Stimulated activated CD4-positive, alpha-beta T cell treated with anti-CD3 and anti-CD28 coated beads, Interleukin-4, amount 100 ng/mL, for 1 hour (primary cell): ENCODE measurements at regions not wholly inside any gene's neighbourhood (a gene's known extent, or its start where the extent isn't known, plus 50 kb on each side); places are given as distances from the start of the nearest gene placed in this dataset.

ENCODE experiments used
- DNase-seq: peaks from one replicate; pipeline ENCODE4 v3.0.0-alpha.2; 2020

DNA sequence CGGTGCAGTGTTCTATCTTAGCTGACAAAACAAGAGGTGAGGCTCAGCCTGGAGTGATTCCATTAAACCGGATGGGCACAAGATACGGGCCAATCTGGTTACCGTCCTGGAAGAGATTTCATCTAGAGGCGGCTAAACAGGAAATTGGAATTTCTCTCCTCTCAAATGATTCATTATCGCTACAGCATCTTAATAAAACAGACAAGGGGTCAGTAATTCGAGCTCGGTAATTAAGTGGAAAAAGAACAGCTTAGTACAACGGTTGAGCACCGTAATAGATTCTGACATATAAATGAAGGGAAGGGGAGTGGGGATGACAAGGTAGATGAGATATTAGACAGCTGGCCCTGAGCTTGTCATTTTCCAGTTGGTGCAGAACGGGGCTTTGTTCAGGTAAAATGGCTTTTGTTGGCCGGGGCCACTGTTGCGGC, 137.2 kb downstream of the EDN3 start:
- no peak for DNase-seq

DNA sequence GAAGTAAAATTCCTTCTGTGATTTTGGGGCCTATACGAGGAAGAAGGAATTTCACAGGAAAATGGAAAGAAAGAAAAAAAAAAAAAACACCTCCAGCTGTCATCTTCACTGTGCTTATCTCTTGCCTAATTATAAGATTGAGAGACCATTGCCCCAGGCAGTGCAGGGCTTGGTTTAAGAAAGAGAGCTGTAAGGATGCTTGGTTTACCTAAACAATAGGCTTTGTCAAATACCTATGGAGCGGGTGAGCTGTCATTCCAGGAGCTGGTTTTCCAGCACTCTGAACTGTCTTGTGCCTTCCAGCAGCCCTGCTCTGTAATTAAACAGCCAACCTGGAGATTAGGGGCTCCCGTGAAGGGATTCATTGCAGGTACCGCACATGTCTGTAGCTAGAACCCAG, 137.8 kb downstream of the EDN3 start:
- DNase-seq = no peak

DNA sequence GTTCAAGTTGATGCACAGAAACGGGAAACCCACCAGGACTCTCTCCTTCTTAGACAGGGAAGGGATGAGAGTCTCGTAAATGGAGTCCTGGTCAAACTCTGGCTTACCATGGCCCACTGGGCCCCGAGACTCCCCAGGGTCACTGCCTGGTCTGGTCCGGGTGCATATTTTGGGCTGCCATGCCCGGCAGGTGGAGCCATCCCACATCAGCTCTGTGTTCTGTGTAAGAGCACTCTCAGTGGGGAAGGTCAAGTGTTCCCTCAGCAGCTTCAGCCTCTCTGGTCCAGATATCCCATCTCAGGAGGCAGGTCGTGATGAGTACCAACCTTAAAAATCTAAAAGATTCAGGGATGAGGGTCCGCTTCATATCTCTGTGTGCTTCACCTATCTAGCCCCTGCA, 138.8 kb downstream of the EDN3 start:
- no peak for DNase-seq

DNA sequence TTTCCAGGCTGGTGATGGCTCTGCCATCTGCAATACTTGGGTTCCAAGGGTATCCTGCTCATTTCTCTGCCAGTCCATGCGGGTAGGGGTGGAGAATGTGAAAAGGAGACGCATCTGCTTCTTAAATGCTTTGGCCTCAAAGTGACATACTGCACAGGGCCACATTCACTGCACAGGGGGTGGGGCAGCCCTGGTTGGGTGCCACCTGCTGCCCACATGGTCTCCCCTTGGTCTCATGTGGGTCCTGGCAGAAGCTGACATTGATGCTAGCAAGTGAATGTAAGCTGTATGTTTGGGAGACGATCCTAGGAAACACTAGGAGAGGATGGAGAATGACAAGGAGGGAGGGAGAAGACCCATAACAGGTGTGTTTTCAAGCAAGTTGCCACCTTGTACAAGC, 140.9 kb downstream of the EDN3 start:
- no peak for DNase-seq

DNA sequence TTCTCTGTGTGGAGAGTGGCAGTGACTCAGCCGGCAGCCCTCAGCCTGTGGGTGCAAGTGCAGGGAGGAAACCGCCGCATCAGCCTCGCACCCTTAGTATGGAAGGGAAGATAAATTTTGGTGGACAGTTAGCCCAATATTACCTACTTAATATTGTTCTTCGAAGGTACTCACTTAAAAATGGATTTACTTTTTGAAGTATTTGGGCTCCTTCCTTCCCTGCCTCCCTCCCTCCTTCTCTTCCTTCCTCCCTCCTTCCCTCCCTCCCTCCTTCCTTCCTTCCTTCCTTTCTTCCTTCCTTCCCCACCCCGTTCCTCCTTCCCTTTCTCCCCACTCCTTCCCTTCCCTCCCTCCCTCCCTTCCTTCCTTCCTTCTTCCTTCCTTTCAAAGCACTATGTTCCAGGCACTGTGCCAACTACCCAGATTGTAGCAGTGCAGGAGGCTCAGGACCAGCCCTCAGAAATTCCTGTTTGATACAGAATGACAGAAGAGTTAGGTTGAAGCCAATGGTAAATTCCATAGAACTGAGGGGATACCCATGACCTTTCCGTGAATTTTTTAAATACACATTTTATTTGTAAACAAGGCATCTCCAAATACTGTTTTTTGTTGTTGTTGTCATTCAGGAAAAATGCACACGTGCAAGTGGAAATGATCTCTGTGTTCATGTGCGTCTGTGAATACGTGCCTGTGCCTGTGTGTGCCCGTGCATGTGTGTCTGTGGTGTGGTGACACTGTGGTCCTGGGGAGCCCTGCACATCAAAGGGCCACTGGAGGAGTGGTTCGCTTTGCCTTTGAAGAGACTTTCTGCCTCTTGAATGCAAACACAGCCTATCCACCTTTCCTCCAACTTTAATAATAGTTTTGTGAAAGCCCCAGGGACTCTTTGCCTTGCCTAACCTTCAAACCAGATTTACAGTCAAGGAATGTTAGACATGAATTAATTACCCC, 141.7 kb downstream of the EDN3 start:
- DNase-seq = no peak

DNA sequence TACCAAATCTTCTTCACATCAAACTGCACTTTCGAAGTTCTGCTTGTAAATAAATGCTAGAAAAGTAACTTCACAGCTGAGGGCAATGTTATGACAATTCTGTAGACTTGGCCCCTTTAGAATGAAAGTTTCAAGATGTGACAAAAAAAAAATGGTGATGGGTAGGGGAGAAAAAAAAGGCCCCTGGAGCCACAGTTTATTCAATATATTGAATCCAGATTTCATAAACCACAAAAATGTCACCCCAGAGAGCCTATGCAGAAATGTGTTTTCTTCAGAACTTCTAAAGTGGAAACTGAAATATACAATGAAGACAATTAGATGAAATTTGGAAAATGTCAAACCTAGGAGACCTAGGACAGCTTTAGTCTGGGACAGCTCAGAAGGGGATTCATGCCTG, 143.1 kb downstream of the EDN3 start:
- no peak for DNase-seq

DNA sequence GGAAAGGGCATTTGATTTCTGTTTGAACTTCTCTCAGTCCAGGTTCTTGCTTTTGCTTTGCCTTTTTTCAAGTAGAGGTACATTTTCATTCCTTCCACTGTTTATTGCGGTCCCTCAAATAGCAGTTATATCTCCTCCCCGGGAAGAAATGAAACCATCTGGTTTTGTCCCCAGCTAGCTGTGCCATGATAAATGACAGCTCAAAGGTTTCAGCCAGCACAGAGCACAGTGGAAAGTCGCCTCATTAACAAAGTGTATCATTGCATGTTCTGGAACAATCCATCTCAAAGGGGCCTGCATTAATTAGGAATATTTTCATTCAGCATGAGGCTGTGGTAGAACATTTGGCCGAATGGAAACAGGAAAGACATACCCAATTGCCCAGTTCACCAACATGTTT, 146.0 kb downstream of the EDN3 start:
- DNase-seq = no peak

DNA sequence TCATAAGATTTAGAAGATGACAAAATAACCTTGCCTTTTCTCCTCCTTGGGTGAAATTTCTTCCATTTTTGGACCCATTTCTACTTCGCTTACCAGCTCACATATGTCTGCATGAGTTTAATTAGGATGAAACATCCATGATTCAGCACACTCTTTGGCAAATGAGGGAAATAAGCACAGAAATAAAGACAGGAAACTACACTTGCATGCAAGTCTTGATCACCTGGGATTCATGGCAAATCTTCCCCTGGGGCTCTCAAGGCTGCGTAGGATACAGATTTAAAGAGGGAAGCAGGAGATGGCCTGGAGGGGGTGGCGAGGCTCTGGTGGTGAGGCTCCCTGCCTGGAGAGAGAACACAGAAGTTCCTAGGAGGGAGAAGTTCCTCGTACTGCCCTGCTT, 147.8 kb downstream of the EDN3 start:
- DNase-seq = no peak

DNA sequence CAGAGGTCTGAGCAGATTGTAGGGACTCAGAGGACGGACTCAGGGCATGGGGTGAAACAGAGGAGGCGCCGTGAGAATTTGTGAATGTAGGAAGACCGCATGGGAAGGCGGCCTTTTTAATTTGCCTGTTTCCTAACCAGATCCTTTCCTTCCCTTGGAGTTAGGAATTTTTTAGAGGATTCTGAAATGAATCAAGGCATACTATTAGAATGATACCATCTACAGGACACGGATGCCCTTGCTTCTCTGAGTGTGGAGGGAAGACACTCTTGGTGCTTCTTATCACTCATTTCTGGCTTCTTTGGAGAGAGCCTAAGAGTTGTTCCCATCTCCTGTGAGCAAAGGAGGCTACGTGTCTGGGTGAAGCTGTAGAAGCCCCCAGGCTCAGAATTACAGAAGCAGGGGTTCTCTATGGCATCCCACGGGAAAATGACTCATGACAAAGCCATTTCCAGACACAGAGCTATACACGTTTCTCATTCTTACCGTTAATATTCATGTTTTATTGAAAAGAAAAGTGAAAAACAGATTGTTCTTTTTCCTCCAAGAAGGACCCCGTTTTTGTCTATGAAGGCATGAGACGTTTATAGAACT, 148.5 kb downstream of the EDN3 start:
- DNase-seq = no peak

DNA sequence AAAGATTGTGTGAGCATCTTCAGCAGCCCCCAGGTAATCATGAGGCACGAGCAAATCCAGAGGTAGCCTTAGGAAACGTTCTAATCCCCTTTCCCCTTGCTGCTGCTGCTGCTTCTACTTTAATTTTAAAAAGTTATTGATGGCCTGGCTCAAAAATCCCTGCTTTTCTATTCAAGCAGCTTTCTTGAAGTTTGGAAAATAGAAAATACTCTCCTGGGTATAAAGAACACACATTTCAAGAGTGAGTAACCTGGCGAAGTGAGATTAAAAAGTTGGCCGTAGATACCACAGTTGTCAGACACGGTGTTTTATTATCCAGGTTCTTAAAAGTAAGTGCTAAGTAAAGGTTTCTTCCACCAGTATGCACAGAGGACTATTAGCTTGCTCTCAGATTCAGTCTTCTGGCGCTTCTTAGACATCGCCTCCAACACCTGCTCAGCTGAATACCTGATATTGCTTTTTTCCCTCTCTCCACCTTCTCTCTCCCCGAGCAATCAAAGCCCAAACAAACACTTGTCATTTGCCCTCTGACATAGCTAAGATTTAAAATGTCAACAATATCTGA, 150.7 kb downstream of the EDN3 start:
- DNase-seq = no peak

DNA sequence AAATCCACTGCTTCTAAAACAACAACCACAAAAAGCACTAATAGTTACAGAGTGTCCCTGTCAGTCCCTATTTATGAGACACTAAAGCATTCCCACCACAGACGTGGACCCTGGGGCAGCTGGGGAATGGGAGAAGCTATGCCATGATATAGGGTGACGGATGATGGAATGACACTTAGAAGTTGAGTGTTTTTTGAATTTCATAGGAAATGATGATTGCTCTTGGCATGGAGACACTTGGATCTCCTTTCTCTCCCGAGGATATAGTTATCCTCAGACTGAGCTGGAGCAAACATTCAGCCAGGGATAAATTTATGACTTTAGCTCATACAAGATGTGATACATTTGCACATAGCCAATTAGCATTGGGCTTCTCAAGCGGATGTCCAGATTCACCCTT, 151.2 kb downstream of the EDN3 start:
- DNase-seq = no peak

DNA sequence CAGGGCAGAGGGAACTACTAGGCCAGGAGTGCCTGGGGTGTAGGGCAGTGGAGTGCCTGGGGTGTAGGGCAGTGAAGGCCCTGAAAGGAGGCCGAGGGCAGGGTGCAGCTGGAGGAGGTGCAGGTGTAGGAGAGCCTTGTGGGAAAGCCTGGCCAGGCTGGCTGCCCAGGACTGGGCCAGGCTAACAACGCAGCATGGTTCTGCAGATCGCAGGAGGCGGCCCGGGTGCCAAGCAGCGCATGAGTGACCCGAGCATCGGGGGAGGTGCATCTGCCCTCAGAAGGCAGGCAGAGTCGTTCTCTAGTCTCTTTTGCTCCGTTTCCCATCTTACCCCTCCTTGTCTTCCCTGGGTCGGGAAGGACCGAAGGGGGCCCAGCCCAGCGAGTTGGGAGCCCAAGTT, 151.5 kb upstream of the PHACTR3 start:
- DNase-seq = no peak

DNA sequence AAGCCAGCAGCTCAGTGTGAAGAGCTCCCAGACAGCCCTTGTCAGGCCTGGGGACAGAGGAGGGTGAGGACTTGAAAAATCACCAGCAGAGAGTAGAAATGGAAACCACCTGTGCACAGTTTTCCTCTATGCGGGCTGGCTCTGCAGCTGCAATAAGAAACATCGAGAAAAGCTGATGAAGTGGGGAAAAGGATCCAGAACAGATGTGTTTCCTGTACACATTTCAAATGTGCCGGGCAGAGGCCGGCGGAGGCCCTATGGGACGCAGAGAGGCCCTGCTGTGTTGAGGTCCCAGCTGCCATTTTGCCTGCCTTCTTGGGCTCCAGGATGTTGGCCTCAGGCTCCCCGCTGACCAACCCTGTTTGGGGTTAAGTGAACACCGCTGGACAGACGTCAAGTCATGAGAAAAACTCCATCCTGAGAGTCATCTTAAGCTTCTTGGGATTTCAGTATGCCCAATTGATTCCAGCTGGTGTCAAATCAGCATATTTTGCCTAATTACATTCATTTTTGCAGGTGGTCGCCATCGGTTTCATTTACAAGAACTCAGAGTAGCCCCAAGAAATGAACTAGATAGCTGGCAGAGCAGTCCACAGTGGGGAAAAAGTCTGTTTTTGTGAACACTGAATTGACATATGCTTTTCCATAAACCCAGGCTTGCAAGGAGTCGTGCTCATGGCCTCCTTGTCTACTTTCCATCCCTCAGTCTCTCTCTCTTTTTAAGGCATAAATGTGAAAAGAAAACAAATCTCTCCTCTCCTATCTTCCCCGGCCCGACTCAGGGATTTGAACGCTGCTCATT, 150.4 kb upstream of the PHACTR3 start:
- DNase-seq = no peak

DNA sequence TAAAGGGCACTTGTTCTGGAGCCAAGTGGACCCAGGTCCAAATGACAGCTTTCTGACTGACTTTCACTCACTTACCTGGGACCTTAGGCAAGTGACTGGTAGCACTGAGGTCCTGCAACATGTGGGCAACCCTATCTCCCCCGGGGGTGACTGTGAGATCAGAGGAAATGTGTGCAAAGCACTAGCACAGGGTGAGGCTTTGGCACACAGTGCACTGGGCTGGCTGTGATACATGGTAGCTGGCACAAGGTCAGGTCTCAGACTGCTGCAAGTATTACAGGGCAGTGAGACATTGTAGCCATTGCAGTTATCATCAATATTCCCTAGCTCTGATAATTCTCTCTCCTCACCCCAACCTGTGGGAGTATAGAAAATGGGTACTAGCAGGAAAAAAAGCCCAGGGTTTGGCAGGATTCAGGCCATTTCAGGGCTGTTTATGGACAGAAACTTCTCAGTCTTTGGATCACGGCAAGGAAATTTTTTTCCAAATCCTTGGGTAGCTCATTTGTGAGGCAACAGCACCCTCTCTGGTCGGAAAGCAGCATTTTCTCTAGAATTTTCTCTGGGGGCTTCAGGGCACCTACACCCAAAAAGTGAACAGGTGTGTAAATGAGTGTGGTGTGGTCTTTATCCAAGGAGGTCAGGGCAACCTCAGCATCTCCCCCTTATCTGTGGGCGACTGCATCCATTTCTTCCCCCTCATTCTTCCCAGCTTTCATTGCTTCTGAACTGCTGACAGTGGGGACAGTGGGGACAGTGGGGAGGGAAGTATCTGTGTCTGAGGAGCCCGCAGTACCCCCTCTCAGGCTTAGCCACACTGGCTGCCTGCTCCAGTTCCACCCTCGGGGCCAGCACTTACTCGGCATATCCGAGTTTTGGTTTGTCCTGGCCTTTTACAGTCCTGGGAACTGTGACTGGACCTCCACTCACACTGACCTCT, 148.7 kb upstream of the PHACTR3 start:
- no peak for DNase-seq

DNA sequence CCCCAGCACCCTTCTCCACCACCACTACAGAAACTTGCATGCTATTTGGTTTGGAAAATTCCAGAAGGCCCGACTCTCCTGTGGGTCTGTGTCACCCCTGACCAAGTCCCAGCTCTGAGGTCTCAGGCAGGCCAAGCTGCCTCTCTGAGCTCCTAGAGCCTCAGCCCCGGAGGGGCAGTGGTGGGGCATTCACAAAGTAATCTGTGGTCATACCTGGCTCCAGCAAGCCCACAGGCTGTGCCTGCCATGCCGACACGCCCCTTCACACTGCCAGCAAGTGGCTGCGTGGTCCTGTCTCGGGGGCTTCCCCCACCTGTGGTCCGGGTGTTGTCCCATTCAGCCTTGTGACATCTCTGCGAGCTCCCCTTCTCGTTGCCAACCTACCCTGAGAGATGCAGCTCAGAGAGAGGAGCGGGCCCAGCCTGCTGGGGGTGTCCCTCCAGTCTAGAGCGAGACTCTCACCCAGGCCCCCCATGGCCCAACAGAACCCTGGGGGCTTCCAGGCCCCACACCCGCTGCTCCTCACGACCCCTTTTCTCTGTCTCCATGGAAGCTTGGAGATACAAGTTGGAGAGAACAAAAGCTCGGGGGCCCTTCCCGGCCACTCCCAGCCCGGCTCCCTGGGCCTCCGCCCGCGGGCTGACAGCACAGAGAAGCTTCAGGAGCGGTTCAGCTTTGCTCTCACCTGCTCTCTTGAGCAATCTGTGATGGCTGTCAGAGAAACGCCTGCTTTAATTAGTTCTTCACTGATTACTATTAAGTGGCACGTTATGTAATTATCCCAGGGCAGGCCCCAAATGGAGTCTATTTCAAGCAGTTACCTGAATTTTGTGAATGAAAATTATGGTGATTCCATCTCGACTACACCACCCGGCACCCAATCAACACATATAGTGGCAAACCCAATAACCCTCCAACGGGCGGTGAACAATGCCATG, 147.7 kb upstream of the PHACTR3 start:
- DNase-seq = no peak

DNA sequence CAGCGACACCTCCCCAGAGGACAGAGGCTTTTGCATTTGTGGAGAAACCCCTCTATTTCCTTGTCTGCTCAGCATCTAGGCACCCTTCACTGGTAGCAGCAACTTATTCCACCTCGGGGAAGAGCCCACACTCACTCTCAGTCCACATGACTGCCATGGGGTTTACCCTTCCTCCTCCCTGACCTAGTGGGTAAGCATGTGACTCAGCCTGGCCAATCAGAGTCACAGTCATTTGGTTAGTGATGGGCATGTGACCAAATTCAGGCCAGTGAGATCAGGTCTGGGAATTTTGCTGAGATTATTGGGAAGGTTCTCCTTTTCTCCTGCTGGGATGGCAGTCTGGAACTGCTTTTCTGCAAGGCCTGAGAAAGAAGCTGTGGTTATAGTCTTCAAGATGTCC, 145.7 kb upstream of the PHACTR3 start:
- DNase-seq = no peak

DNA sequence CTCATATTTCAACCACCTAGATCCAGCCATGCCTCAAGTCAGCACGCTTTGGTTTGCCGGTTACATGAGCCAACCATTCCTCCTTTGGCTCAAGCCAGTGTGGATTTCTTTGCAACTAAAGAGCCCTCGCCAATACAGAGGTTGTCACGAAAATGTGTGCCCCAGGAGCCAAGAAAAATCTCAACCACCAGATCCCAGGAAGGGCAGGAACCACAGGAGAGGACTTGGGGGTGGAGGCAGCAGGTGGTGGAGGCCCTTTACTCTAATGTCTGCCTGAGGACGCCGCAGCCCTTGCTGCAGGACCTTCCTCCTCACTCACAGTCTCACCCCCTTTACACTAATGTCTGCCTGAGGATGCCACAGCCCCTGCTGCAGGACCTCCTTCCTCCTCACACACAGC, 144.8 kb upstream of the PHACTR3 start:
- DNase-seq = no peak

DNA sequence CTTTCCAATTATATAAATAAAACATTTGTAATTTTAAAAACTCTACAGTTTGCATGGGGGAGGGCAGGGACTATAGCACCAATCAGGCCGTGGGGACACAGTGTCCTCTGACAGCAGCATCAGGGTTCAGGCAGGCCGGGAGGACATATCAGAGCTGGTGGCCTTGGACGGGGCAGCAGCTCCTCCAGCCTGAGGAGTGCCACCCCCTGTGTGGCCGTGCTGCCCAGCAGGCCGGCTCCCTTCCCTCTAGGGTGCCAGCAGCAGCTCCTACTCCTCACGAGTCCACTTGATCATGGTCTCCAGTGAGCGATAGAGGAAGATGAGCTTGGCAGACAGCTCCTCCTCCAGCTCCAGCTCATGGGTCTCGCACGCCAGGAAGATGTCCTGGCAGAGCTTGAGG, 144.0 kb upstream of the PHACTR3 start:
- no peak for DNase-seq

DNA sequence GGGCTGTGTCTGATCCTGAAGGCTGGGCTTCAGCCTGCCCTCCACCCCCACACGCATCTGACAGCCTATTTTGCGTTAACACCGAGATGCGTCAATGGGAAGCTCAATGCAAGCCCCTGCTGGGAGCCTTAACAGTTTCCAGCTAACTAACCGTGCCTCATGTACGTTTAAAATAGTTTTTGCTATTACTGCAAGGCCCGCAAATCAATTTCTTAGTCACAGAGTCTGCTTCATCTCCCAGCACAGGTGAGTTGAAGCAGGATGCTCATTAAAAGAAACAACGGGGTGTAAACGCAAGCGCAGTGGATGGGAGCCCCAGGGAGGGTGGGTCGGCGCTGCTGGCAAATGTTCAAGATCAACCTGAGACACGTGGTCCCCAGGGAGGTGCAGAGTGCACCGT, 142.8 kb upstream of the PHACTR3 start:
- DNase-seq = no peak

DNA sequence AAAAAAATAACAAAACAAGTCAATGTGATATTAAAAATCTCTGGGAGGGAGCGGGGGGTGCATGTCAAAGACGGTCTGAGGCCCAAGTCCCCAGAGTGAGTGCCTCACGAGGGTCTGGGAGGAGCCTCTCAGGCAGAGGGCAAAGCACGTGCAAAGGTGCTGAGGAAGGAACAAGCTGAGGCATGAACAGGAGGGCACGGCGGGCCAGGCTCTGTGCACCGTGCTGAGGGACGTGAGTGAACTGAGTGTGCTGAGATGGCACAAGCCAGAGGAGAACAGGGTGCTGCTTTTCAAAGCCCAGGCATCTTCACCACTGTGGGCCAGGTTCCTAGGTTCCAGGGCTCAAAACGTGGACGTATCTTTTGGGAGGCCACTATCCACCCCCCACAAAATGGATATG, 142.1 kb upstream of the PHACTR3 start:
- DNase-seq = no peak

DNA sequence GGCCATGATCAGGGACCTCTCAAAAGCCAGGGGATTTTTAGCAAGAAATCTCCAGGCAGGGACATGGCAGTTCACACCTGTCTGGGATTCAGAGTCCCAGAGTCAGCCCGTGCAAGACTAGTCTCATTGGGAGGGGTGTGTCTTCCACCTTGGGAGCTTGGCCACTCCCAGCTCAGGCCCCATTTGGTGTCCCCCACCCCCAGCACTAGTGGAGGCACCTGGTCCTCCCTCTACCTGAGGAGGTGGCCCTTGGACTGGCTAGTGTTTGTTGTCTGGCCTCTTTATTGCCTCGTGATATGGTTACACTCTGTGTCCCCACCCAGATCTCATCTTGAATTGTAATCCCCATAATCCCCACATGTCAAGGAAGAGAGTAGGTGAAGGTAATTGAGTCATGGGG, 140.8 kb upstream of the PHACTR3 start:
- no peak for DNase-seq
